Peyer's patch (tissue), 4 donors: ENCODE measurements at regions not wholly inside any gene's neighbourhood (a gene's known extent, or its start where the extent isn't known, plus 50 kb on each side); places are given as distances from the start of the nearest gene placed in this dataset.
"Not testable (repeated sequence)": the region's sequence is repeated elsewhere in the genome, so short reads cannot be mapped to it uniquely, and the experiment has no call there.

Source experiments
- DNase-seq, 3 donors: peaks; one replicate each; pipeline ENCODE4 v3.0.0-alpha.2; 2017 to 2019
- H3K27ac ChIP-seq, 4 donors: fragments of 200-600 bp; sonication (generic); one replicate each; pipeline ENCODE4 v1.5.1; 2016 to 2019
- H3K27me3 ChIP-seq, 2 donors: fragments of 200-600 bp; sonication (generic); one replicate each; pipeline ENCODE4 v1.5.1; 2019
- H3K36me3 ChIP-seq, 3 donors: fragments of 200-600 bp; sonication (generic); one replicate each; pipeline ENCODE4 v1.5.1; 2016 to 2019
- H3K4me1 ChIP-seq, 4 donors: fragments of 200-600 bp; sonication (generic); one replicate each; pipeline ENCODE4 v1.5.1; 2016 to 2019
- H3K4me3 ChIP-seq, 4 donors: fragments of 200-600 bp; sonication (generic); 1 replicate in 3 of 4; 2 replicates in 1 of 4; pipeline ENCODE4 v1.5.1; 2016 to 2019; ENCODE audit warnings: mild to moderate bottlenecking in 1 of 4
- H3K9me3 ChIP-seq, 4 donors: fragments of 200-600 bp; sonication (generic); one replicate each; pipeline ENCODE4 v1.5.1; 2016 to 2019; ENCODE audit warnings: mild to moderate bottlenecking in 1 of 4
- POLR2A ChIP-seq, 2 donors: fragments of 450-650 bp; IDR thresholded peaks; one replicate each; pipeline ENCODE4 v1.5.1; 2017; ENCODE audit warnings: antibody characterized with exemption in 2 of 2, mild to moderate bottlenecking in 2 of 2, moderate library complexity in 2 of 2
- TF ChIP-seq, protein P1 (sequence below), 6 experiments: fragments of 450-650 bp in 4 of 6; fragments of 200-600 bp in 2 of 6; sonication (generic) in 1 of 6; IDR thresholded peaks; one replicate each; pipeline ENCODE4 v1.5.1; 2017 to 2019; ENCODE audit warnings: antibody characterized with exemption in 6 of 6, mild to moderate bottlenecking in 3 of 6, moderate library complexity in 1 of 6

DNA sequence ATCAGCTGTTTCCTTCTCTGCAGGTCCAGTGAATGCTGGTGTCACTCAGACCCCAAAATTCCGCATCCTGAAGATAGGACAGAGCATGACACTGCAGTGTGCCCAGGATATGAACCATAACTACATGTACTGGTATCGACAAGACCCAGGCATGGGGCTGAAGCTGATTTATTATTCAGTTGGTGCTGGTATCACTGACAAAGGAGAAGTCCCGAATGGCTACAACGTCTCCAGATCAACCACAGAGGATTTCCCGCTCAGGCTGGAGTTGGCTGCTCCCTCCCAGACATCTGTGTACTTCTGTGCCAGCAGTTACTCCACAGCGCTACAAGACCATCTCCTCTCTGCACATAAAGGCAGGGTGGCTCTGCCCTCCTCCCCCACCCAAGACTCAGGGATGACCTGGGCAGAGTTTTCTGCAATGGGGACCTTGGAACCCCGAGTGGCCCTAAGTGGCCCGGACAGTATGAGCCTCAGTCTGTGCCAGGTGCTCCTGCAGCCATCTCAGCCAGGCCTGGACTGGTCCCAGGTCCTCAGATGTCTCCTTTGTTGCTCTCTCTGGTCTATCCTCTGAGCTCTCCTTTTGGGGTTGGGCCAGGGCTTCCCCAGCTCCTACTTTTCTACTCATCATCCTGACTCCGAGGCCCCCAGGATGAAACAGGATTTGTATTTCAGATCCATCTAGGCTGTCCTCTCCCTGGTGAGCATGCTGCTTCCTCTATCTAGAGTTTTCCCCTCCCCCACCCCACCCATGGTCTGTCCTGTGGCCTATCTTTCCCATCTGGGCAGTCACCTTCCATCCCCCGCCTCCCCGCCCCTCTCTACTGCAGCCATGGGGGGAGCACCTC, 212.1 kb upstream of the PRSS58 start:
- Histone ChIP-seq H3K9me3 (no peaks in the 10 kb centered on the region), H3K36me3 (no peaks in the 10 kb centered on the region), H3K27ac (no peak overlapping the region), H3K4me3 (no peak overlapping the region), H3K27me3 (no peaks in the 10 kb centered on the region), H3K4me1 (no peaks in the 10 kb centered on the region)
- TF ChIP-seq, protein P1, sequence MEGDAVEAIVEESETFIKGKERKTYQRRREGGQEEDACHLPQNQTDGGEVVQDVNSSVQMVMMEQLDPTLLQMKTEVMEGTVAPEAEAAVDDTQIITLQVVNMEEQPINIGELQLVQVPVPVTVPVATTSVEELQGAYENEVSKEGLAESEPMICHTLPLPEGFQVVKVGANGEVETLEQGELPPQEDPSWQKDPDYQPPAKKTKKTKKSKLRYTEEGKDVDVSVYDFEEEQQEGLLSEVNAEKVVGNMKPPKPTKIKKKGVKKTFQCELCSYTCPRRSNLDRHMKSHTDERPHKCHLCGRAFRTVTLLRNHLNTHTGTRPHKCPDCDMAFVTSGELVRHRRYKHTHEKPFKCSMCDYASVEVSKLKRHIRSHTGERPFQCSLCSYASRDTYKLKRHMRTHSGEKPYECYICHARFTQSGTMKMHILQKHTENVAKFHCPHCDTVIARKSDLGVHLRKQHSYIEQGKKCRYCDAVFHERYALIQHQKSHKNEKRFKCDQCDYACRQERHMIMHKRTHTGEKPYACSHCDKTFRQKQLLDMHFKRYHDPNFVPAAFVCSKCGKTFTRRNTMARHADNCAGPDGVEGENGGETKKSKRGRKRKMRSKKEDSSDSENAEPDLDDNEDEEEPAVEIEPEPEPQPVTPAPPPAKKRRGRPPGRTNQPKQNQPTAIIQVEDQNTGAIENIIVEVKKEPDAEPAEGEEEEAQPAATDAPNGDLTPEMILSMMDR (IDR thresholded peaks at IDR 0.05) = no peak
- no peak for TF ChIP-seq POLR2A (IDR thresholded peaks at IDR 0.05)
- DNase-seq = no peak

DNA sequence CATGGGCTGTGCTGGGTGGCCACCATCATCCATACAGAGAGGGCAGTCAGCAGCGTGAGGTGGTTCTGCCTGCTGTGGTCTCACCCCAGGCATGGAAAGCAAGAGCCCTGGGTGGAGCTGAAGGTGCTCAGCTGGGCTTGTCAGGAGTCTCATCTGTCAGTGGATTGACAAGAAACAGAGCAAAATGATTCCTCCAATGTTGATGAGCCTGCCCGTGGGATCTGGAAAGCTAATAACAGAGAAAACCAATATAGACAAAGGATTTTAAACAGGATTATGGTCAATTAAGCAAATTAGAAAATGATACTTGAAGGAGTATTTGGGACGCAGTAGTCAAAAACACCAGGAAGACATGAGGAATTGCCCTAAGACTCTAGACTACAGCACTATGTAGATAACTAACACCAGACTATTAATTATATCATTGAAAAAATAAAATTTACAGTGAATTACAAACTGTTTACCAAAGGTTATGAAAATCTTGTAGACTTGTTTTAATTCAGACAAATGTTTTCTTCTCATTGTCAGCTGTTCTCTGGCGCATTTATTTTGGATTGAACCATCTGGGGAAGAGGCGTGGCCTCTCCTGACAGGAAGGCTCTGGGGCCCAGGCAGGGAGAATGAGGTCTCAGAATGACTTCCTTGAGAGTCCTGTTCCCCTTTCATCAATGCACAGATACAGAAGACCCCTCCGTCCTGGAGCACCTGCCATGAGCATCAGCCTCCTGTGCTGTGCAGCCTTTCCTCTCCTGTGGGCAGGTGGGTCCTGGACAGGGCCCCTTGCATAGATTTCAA, 211.2 kb upstream of the PRSS58 start:
- no peak for DNase-seq
- no peak for TF ChIP-seq POLR2A (IDR thresholded peaks at IDR 0.05)
- TF ChIP-seq, protein P1 (IDR thresholded peaks at IDR 0.05) = no peak
- Histone ChIP-seq H3K36me3 (no peaks in the 10 kb centered on the region), H3K27me3 (no peaks in the 10 kb centered on the region), H3K4me1 (no peaks in the 10 kb centered on the region), H3K27ac (no peak overlapping the region), H3K4me3 (no peak overlapping the region), H3K9me3 (no peaks in the 10 kb centered on the region)

DNA sequence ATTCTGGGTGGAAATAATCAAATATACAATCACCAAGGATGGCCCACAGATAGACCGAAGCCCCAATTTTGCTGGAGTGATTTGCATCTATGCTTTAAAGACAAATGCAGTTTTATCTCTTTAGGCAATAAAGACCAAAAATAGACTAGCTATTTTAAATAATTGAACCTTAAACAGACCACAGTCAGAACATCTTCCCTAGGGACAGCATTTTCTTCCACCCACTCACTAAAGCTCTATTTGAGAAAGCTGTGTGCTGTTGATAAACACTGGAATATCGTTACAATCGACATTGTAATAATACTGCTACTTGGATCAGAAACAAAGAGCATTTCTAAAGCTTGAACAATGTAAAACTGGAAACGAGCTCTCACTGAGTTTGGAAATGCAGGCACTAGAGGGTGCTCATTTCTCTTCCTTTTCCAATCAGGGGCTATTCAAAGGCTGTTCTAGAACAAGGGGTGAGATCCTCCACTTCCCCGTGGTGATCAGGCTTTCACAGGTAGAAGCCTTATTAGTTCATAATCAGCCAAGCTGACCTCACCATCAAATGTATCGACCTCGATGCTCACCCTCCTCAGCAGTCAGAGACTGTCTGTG, 209.3 kb upstream of the PRSS58 start:
- not testable (repeated sequence) for H3K36me3 ChIP-seq, H3K27me3 ChIP-seq, H3K4me3 ChIP-seq, H3K4me1 ChIP-seq, H3K27ac ChIP-seq, DNase-seq, H3K9me3 ChIP-seq

DNA sequence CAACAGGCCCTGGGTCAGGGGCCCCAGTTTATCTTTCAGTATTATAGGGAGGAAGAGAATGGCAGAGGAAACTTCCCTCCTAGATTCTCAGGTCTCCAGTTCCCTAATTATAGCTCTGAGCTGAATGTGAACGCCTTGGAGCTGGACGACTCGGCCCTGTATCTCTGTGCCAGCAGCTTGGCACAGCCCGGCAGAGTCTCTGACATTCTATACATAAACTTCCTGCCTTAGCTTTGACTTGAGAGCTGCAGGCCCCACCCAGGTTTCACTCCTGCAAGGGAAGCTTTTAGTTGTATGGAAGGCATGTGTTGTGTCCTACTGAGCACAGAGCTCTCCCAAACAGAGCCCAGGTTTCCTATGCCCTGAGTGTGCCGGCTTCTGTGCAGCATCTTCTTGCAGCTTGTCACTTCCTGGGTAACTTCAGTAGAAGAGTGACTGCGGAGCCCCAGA, 205.6 kb upstream of the PRSS58 start:
- no peaks in the 10 kb centered on the region for H3K36me3 ChIP-seq
- no peak overlapping the region for H3K4me3 ChIP-seq
- no peaks in the 10 kb centered on the region for H3K27me3 ChIP-seq
- no peaks in the 10 kb centered on the region for H3K4me1 ChIP-seq
- no peak for TF ChIP-seq POLR2A (IDR thresholded peaks at IDR 0.05)
- TF ChIP-seq, protein P1 (IDR thresholded peaks at IDR 0.05) = no peak
- DNase-seq = no peak
- no peak overlapping the region for H3K27ac ChIP-seq
- H3K9me3 ChIP-seq = no peaks in the 10 kb centered on the region

DNA sequence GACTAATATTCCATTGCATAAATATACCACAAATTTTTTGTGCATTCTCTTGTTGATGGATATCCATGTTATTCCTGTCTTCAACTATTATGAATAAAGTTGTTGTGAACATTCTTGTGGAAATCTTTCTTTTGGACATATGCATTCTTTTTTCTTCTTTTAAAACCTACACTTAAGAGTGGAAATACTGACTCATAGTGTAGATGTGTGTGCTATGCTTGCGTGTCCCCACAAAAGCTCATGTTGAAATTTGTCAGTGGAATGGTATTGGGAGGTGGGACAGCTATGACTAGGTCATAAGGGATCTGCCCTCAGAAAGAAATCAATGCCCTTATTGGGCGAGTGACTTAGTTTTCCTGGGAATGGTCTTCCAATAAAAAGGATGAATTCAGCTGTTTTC, 203.6 kb upstream of the PRSS58 start:
- DNase-seq = no peak
- Histone ChIP-seq H3K27me3 (no peaks in the 10 kb centered on the region), H3K4me1 (no peaks in the 10 kb centered on the region), H3K4me3 (no peak overlapping the region), H3K9me3 (no peaks in the 10 kb centered on the region), H3K27ac (no peak overlapping the region), H3K36me3 (no peaks in the 10 kb centered on the region)
- no peak for TF ChIP-seq POLR2A (IDR thresholded peaks at IDR 0.05)
- TF ChIP-seq, protein P1 (IDR thresholded peaks at IDR 0.05) = no peak
